T47D (cell line): ENCODE measurements at regions not wholly inside any gene's neighbourhood (a gene's known extent, or its start where the extent isn't known, plus 50 kb on each side); places are given as distances from the start of the nearest gene placed in this dataset.

Experiments used
- DNase-seq, 2 experiments: peaks; one replicate each; pipeline versions ENCODE4 v3.0.0 to v3.0.0-alpha.2; 2011 to 2012; ENCODE audit warnings: low read depth in 1 of 2, low spot score in 1 of 2
- JUND ChIP-seq: IDR thresholded peaks from 2 replicates; pipeline ENCODE4 v1.6.1; 2012; ENCODE audit warnings: low read depth
- in situ Hi-C: cut with HindIII; loops from 2 replicates; pipeline ENCODE4 v1.10.0; 2016; ENCODE audit warnings: low sequenced_read_pairs, low pct_unique_long_range_greater_than_20kb

GRCh38 chr9:99445371-99445891 is 223.3 kb downstream of the SEC61B start:
- in situ Hi-C loops, result no loop called here
- no peak for DNase-seq
- no peak for TF ChIP-seq JUND

GRCh38 chr9:99445920-99446319 is 223.8 kb downstream of the SEC61B start:
- in situ Hi-C loops, result no loop called here
- no peak for DNase-seq
- no peak for TF ChIP-seq JUND

GRCh38 chr9:99447951-99448350 is 225.9 kb downstream of the SEC61B start:
- in situ Hi-C loops, result no loop called here
- TF ChIP-seq JUND, result no peak
- no peak for DNase-seq

GRCh38 chr9:99449726-99450125 is 227.6 kb downstream of the SEC61B start:
- DNase-seq, result no peak

DNA sequence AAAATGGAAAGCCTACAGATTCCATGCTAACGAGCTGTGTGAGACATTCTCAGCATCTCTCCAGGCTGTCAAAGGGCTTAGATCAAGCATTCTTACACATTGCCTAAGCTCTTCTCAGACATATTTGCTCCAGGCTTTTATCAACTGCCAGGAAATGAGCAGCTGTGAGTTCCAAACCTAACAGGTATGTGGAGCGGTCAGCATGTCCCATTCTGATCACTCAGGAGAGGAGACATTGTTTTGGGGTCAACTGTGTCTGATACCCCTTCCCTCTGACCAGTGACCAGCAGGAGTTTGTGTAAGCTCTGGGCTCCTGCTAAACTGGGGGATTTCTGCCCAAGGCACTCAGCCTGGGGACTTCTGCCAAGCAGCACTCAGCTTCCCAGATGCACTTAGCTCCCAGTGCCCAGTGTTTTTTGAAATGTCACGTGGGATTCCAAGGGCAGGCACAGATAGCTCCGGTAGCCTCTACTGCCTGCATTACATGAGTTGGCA is 229.1 kb downstream of the SEC61B start:
- no peak for DNase-seq
- in situ Hi-C loops, result no loop called here
- TF ChIP-seq JUND, result no peak

More at GRCh38 chr9:99449726-99450125, 227.6 kb downstream of the SEC61B start:
- in situ Hi-C loops, result no loop called here
- no peak for TF ChIP-seq JUND

GRCh38 chr9:99457406-99457805 is 235.3 kb downstream of the SEC61B start:
- in situ Hi-C loops, result no loop called here
- TF ChIP-seq JUND, result no peak
- no peak for DNase-seq

- no peak for TF ChIP-seq JUND
- no peak for DNase-seq
- in situ Hi-C loops, result no loop called here
Observed at GRCh38 chr9:99457981-99458380, 235.9 kb downstream of the SEC61B start.

DNA sequence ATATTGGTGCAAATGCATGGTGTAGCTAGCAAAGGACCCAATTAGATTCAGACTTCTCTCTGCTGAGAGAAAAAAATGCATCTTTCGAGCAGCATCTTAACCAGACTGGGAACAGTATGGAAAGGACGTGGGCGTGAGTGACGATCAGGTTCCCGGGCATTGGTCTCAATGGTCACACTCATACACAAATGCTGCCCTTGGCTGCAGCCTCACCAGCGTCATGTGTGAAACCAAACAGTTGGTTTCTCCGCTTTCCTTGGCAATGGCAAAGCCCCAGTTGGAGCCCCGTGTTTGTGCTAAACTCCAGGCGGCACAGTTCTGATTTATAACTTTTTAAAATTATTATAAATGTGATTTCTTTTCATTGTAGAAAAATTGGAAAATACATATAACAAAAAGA is 237.8 kb downstream of the SEC61B start:
- DNase-seq, result no peak
- in situ Hi-C loops, result no loop called here
- no peak for TF ChIP-seq JUND

GRCh38 chr9:99463131-99463530 is 241.0 kb downstream of the SEC61B start:
- in situ Hi-C loops, result no loop called here
- no peak for TF ChIP-seq JUND

GRCh38 chr9:99464568-99464967 is 242.5 kb downstream of the SEC61B start:
- in situ Hi-C loops, result no loop called here
- TF ChIP-seq JUND, result no peak
- no peak for DNase-seq

More at GRCh38 chr9:99463131-99463530, 241.0 kb downstream of the SEC61B start:
- no peak for DNase-seq

- TF ChIP-seq JUND, result no peak
- DNase-seq, result no peak
- in situ Hi-C loops, result no loop called here
Observed at GRCh38 chr9:99465231-99465907, 243.3 kb downstream of the SEC61B start.

DNA sequence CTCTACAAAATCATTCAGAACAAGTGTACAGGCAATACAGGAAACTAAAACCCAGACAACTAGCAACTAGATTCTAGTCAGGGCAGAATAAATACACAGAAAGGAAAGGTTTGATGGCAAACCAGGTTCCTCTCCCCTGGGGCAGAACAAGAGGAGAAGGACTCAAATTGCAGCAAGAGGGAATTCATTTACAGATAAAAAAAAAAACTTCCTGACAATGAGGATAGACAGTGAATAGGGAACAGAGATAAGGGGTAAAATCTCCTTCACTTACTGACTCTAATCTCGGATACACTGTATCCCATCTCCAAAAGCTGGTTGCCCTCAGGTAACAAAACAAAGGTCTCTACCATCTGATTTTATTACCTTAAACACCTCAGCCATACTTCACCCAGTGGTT is 244.0 kb downstream of the SEC61B start:
- no peak for TF ChIP-seq JUND
- in situ Hi-C loops, result no loop called here
- no peak for DNase-seq

DNA sequence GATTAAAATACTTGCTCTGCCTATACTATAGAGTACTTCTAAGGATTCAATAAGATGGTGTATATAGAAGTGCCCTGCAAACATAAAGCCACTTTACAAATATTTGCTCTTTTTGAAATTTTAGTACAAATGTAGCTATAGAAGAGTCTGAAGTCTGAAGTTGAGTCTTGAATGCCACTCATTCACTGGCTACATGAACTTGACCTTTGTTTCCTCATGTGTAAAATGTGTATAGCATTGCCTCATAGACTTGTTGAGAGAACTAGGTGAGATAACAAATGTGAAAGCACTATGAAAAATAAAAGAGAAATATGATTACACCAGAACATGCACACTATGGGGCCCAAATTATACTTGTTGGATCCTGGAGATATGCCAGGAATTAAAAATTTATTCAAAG is 244.7 kb downstream of the SEC61B start:
- no peak for TF ChIP-seq JUND
- in situ Hi-C loops, result no loop called here
- DNase-seq, result no peak

- TF ChIP-seq JUND, result no peak
- in situ Hi-C loops, result no loop called here
- DNase-seq, result no peak
Observed at GRCh38 chr9:99471033-99471432, 249.0 kb downstream of the SEC61B start.
